Right hindlimb (tissue), 1 donor: ENCODE measurements at regions not wholly inside any gene's neighbourhood (a gene's known extent, or its start where the extent isn't known, plus 50 kb on each side); places are given as distances from the start of the nearest gene placed in this dataset.

Experiments used
- DNase-seq: peaks from one replicate; pipeline ENCODE4 v3.0.0-alpha.2; 2018

DNA sequence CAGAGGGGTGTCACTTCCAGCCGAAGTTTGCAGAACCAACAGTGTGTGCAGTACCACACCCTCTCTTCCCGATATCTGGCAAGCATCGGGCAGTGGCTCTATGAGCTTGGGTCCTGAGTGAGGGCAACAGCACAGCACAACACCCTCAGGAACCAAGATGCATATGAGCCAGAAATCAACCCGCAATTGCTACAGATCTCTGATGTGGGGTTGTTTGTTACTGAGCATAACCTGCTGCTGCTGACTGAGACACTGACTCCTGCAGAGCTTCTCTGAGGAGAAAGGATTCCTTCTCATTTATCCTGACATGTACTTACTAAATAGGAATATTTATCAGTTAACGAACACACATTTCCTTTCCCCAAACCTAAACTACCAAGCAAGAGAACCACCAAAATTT, 218.3 kb downstream of the RBFOX3 start:
- DNase-seq = no peak

DNA sequence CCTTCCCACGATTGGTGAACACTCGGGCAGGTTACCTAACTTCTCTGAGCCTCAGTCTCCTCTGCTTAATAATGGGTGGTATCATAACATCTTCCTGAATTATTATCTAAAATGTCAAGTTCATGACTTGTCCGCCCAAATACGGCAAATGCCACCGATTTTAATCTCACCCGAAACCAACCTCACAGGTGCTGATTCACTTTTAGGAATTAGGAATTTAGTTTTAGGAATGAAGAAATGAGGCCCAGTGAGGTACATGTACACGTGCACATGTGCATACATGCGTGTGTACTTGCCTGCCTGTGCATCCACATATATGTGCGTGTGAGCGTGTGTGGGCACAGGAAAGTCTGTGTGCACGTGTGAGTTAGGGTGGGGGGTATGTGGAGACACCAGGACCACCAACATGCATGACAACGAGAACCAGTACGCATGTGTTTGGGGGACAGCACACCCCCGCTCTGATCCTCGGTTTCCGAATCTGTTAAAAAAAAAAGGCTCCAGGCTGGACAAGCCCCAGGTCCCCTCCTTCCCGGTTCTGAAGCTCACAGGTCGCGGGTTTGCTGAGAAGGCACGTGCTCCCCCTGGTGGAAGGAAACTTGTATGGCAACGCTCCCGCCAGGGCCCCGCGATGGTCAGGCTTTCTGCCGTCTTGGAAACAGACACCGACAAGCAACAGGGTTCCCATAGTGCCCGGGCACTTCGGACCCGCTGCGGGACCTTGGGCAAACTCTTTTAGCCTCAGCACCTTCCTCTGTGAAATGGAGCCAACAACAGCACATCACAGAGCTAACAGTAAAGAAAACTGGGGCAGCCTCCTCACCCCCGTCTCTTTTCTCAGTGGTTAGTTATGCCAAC, 219.2 kb downstream of the RBFOX3 start:
- peak; percentile 82 for DNase-seq

GRCh38 chr17:79389896-79390295, 221.0 kb downstream of the RBFOX3 start:
- DNase-seq = no peak

DNA sequence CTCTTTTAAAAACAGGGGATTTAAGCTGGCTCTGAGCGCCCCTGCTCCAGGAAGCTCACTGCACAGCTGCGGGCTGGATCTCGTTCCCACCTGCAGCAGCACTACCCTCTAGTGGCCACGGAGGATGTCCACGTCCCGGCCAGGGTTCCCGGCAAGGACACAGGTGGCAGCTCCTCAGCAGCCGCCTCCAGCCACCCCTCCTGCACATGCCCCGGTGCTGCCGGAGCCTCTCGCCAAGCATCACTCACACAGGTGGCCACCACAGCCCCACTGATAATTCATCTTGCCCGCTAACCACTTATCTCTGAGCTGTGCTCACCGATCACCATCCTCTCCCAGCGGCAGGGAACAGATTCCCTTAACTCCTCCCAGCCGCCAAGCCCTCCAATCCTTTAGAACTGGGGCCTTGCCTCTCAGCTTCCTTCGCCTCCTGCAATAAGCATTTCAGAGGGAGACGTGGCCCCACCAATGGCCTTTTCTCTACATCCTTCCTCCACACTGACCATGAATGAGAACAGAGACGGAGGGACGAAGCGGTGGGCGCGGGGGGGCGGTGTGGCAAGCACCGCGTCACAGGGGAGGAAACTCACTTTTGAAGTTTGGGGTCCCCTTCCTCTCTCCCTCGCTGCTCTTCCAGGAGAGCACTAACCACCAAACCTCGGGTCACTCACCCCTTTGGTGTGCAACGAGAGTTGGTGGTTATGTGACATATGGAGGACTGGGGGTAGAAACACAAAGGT, 222.1 kb downstream of the RBFOX3 start:
- DNase-seq = peak; percentile 74

GRCh38 chr17:79387783-79388182, 223.1 kb downstream of the RBFOX3 start:
- no peak for DNase-seq

GRCh38 chr17:79385962-79386563, 224.8 kb downstream of the RBFOX3 start:
- DNase-seq = no peak

- no peak for DNase-seq
Measured at GRCh38 chr17:79382313-79382712, 228.5 kb downstream of the RBFOX3 start.

- no peak for DNase-seq
Measured at GRCh38 chr17:79379700-79380445, 231.0 kb downstream of the RBFOX3 start.

GRCh38 chr17:79377230-79377786, 233.5 kb downstream of the RBFOX3 start:
- DNase-seq = no peak

GRCh38 chr17:79374807-79375206, 236.0 kb downstream of the RBFOX3 start:
- no peak for DNase-seq

GRCh38 chr17:79374087-79374689, 236.7 kb downstream of the RBFOX3 start:
- DNase-seq = no peak

DNA sequence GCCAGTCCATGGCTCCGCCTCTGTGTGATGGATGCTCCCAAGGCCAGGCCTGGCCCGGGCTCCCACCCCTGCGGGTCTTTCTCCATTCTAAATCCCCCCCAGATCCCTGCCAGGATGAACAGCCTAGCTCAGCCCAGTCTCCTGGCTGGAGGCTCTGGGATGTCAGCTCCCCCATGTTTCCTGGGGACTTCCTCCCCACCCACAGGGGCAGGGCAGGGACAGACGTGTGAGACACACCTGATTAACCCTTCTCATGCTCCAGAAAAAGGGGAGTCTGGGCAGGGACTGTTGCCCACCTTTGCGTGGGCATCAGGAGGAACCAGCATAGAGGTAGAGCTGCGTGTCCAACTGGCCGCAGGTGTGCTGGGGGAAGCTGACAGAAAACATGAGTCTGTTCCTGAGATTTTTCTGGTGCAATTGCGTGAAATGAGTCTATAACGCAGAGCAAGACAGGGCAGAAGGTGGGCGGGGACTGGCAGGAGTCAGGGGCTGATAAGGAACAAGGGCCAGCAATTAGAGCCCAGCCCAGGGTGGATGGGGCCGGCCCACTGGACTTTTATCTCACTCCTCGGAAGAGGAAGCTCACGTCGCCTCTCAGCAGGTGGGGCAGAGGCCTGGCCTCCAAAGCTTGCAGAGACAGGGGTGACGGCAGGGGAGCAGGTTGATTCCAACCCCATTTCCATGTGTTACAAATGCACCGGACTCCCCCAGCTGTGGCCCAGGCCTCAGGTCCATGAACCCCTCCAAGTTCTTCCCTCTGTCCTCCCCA, 238.2 kb downstream of the RBFOX3 start:
- DNase-seq = no peak

DNA sequence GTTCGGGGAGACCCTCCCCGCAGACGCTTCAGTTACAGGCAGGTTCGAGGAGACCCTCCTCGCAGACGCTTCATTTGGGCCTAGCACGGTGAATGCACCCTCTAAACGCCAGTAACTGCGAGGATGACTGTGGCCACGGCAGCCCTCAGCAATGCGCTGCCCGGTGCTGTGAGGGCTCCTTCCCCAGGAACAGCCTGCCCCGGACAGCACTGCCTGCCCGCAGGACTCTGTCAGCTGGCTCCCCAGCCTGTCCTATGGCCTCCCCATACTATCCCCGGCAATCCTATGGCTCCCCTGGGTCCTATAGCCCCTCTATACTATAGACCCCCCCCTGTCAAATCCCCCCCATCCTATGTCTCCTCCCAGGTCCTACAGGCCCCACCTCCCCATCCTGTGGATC, 238.9 kb downstream of the RBFOX3 start:
- no peak for DNase-seq

DNA sequence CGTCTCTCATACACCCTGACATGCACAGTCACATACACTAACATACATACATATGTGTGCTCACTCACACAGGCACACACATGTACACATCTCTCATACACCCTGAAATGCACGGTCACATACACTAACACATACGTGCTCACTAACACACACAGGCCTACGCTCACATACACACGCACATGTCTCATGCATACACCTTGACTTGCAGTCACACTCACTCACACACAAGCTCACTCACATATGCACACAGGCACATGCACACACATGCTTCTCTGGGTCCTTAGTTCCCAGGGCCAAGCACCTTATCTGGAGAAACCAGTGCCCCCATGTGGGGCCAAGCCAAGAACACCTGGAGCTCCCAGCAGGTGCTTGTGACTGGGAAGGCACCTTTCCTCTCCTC, 240.3 kb downstream of the RBFOX3 start:
- DNase-seq = no peak

GRCh38 chr17:79370126-79370525, 240.7 kb downstream of the RBFOX3 start:
- DNase-seq = no peak

DNA sequence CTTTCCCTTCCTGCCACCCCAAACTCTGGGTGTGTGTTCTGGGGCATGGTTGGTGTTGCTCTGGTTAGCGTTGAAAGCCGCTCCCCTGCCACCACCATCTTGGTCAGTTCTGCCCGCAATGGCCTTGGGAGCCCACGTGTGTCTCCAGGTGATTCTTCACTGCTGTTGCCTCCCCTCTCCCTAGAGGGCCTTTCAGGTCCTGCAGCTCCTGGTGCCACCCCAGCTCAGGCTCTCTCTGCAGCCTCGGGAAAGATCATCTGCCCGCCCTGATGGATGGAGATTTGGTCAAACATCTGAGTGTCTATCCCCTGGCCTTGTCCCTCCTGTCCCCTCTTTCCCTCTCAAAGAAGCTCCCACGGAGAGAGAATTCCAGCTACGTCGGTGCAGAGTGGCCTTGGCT, 241.3 kb downstream of the RBFOX3 start:
- no peak for DNase-seq

DNA sequence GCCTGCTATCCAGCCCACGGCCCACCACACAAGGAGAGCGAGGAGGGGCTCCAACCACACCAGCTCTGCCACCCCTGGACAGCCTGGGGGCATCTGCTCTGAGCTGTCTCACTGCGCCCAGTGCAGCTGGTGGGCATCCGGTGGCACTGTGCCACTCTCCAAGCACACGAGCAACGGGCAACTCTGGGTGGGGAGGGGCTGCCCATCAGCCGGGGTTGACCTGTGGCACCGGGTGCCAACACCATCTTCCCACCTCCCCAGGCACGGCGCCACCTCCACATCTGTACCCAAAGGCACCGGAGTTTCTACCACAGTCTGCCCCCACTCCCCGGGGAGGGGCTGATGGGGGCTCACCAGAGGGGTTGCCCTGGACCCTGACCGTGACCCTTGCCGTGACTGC, 241.8 kb downstream of the RBFOX3 start:
- no peak for DNase-seq

DNA sequence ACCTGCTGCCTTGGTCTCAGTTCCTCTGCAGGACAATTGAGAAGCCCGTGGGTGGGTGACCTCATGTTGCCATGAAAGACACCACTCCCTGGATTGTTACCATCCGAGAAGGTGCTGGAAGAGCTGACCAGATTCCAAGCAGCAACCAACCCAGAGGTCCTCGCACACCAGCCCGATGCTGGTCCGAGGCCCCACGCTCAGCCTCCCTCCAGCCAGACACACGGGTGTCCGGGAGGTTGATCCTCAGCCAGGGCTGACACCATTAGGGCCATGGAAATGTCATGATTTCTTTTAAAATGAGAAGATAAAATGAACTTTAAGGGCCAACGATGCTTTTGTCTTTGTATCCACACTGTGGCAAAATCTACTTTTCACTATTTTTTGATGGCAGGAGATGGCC, 242.3 kb downstream of the RBFOX3 start:
- no peak for DNase-seq

DNA sequence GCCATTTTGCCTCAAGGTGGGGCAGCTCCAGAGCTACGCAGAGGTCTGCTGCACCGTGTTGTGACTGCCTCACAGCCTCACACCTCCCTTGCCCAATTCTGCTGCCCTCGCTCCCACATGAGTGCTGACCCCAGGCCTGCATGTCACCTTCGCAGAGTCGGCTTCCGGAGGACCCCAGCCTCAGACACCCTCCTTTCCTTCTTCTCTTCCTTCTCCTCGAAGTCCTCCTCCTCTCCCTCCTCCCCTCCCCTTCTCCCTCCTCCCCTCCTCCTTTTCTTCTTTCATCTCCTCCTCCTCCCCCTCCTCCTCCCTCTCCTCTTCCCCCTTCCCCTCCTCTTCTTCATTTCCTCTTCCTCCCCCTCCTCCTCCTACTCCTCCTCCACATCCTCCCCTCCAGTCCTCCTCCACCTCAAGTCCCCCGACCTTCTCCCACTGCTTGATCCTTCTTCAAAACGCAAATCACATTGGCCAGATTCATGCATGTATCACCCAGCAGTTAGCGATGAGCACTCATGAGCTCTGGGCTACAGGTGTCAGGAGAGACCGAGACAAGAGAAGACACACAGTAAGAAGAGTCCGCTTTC, 243.8 kb downstream of the RBFOX3 start:
- no peak for DNase-seq

DNA sequence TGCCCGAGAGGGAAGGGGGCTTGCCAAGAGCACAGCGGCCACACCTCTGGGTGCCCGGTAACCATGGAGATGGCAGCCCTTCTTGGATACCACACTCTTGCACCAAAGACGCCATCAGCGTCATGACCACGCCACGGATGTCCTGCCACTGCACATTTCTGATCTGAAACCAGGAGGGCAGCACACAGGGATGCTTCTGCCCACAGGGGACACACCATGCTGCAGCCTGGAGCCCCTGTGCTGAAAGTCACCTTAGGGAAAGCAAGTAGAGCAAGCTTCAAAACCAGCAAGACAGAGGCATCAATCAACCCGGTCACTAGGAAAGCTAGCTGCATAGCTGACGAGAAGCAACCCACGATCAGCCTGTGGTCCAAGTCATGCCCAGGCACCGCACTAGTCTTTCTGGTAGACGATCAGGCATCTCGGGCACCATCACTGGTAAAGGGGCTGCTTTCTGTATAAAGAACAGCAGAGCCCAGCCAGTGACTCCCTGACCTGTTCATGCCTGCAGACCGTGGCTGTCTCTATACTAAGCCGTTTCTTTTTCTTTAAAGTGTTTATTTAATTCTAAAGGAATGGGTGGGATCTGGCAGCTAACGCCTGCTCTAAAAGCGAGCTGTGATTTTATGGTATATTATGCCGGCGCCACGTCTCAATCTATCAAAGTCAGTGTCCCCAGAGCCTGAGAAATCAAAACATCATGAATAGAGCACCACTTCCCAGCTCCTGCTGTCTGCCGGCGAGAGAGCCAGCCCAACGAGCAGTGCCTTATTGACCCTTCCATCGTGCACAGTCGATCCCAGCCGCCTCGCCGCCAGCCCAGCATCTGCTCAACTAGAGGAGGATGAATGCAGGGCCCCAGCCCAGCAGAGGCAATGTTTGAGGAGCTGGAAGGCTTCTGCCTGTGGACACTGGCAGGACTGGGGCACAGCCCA, 244.7 kb downstream of the RBFOX3 start:
- peak; percentile 42 for DNase-seq
